Hepatocyte (in vitro differentiated cells): ENCODE measurements at regions not wholly inside any gene's neighbourhood (a gene's known extent, or its start where the extent isn't known, plus 50 kb on each side); places are given as distances from the start of the nearest gene placed in this dataset.
A peak's percentile ranks its signal among the peaks of the same experiment; 100 is the strongest.

Experiments used
- DNase-seq: peaks from one replicate; pipeline ENCODE4 v3.0.0-alpha.2; 2016; ENCODE audit warnings: low spot score
- H2AFZ ChIP-seq: fragments of 200-600 bp; sonication (generic); 2 replicates; pipeline ENCODE4 v1.6.0; 2016; ENCODE audit warnings: antibody characterized with exemption, mild to moderate bottlenecking
- H3K27ac ChIP-seq: fragments of 200-600 bp; sonication (generic); 2 replicates; pipeline ENCODE4 v1.5.1; 2016; ENCODE audit warnings: mild to moderate bottlenecking
- H3K27me3 ChIP-seq: fragments of 200-600 bp; sonication (generic); 2 replicates; pipeline ENCODE4 v1.6.1; 2016
- H3K36me3 ChIP-seq: fragments of 200-600 bp; sonication (generic); replicated peaks from 2 replicates; pipeline ENCODE4 v1.5.1; 2016; ENCODE audit warnings: low read depth; ENCODE audit not compliant: insufficient read depth
- H3K4me1 ChIP-seq: fragments of 200-600 bp; sonication (generic); 2 replicates; pipeline ENCODE4 v1.5.1; 2016; ENCODE audit warnings: mild to moderate bottlenecking, moderate library complexity; ENCODE audit not compliant: insufficient read depth
- H3K4me2 ChIP-seq: fragments of 200-600 bp; sonication (generic); 2 replicates; pipeline ENCODE4 v1.6.0; 2016
- H3K4me3 ChIP-seq: fragments of 200-600 bp; sonication (generic); 2 replicates; pipeline ENCODE4 v1.5.1; 2016; ENCODE audit warnings: mild to moderate bottlenecking
- H3K79me2 ChIP-seq: fragments of 200-600 bp; sonication (generic); 2 replicates; pipeline ENCODE4 v1.6.0; 2017; ENCODE audit warnings: mild to moderate bottlenecking
- H3K9me2 ChIP-seq: fragments of 200-600 bp; sonication (generic); replicated peaks from 2 replicates; pipeline ENCODE4 v1.6.0; 2017; ENCODE audit warnings: mild to moderate bottlenecking; ENCODE audit not compliant: insufficient read depth
- H3K9me3 ChIP-seq: fragments of 200-600 bp; sonication (generic); 2 replicates; pipeline ENCODE4 v1.5.1; 2016; ENCODE audit warnings: low read depth, mild to moderate bottlenecking
- H4K20me1 ChIP-seq: fragments of 200-600 bp; sonication (generic); 2 replicates; pipeline ENCODE4 v1.6.0; 2016; ENCODE audit warnings: mild to moderate bottlenecking; ENCODE audit not compliant: insufficient read depth, poor library complexity, severe bottlenecking
- CTCF ChIP-seq: fragments of 200-600 bp; sonication (generic); IDR thresholded peaks from 2 replicates; pipeline ENCODE4 v1.5.1; 2016; ENCODE audit warnings: antibody characterized with exemption, mild to moderate bottlenecking; ENCODE audit not compliant: poor library complexity
- EZH2 ChIP-seq: fragments of 200-600 bp; sonication (generic); IDR thresholded peaks from 2 replicates; pipeline ENCODE4 v1.6.1; 2016; ENCODE audit warnings: antibody characterized with exemption, mild to moderate bottlenecking, borderline replicate concordance
- EZH2phosphoT487 ChIP-seq: fragments of 200-600 bp; sonication (generic); IDR thresholded peaks from one replicate; pipeline ENCODE4 v1.6.1; 2018; ENCODE audit warnings: antibody characterized with exemption, mild to moderate bottlenecking, low read depth, moderate library complexity; ENCODE audit not compliant: unreplicated experiment, severe bottlenecking
- WGBS: methylation state at CpG from one replicate; pipeline ENCODE4 v1.1.6; 2016; ENCODE audit warnings: low lambda C conversion rate; ENCODE audit errors: missing lambda C conversion rate; 5-methylcytosine and 5-hydroxymethylcytosine counted together

GRCh38 chr2:145931781-145932395 lies 1412.0 kb upstream of the ZEB2 start:
- DNase-seq: no peak
- H3K27ac ChIP-seq: no peak overlapping the region
- no peaks in the 10 kb centered on the region for H3K9me2 ChIP-seq
- no peaks in the 10 kb centered on the region for H3K79me2 ChIP-seq
- H3K36me3 ChIP-seq: no peaks in the 10 kb centered on the region
- H3K4me1 ChIP-seq: no peaks in the 10 kb centered on the region
- no peaks in the 10 kb centered on the region for H4K20me1 ChIP-seq
- H3K27me3 ChIP-seq: no peaks in the 10 kb centered on the region
- no peak overlapping the region for H3K4me3 ChIP-seq
- peak overlapping the region; percentile 37 for H2AFZ ChIP-seq
- no peaks in the 10 kb centered on the region for H3K9me3 ChIP-seq
- TF ChIP-seq EZH2phosphoT487 (no peak), EZH2 (no peak), CTCF (no peak)
- 74% methylated on average over 2 of the region's 2 CpGs for WGBS
- no peak overlapping the region for H3K4me2 ChIP-seq

- no peaks in the 10 kb centered on the region for H3K79me2 ChIP-seq
- TF ChIP-seq EZH2 (no peak), CTCF (no peak), EZH2phosphoT487 (no peak)
- H4K20me1 ChIP-seq: no peaks in the 10 kb centered on the region
- H3K27ac ChIP-seq: no peak overlapping the region
- no peaks in the 10 kb centered on the region for H3K9me3 ChIP-seq
- DNase-seq: no peak
- no peaks in the 10 kb centered on the region for H3K4me1 ChIP-seq
- 32% methylated on average over 2 of the region's 2 CpGs for WGBS
- H3K27me3 ChIP-seq: no peaks in the 10 kb centered on the region
- H3K4me2 ChIP-seq: no peak overlapping the region
- no peaks in the 10 kb centered on the region for H3K36me3 ChIP-seq
- no peak overlapping the region for H2AFZ ChIP-seq
- H3K9me2 ChIP-seq: no peaks in the 10 kb centered on the region
- H3K4me3 ChIP-seq: no peak overlapping the region
Measured at GRCh38 chr2:145930318-145930717, 1410.4 kb upstream of the ZEB2 start.

- no peaks in the 10 kb centered on the region for H3K27me3 ChIP-seq
- H3K9me3 ChIP-seq: no peaks in the 10 kb centered on the region
- WGBS: 62% methylated on average over 5 of the region's 5 CpGs
- no peaks in the 10 kb centered on the region for H4K20me1 ChIP-seq
- no peak overlapping the region for H3K4me3 ChIP-seq
- no peaks in the 10 kb centered on the region for H3K9me2 ChIP-seq
- TF ChIP-seq CTCF: no peak
- TF ChIP-seq EZH2: no peak
- no peak for TF ChIP-seq EZH2phosphoT487
- DNase-seq: no peak
- peak overlapping the region; percentile 4 for H3K4me2 ChIP-seq
- H3K4me1 ChIP-seq: no peaks in the 10 kb centered on the region
- no peak overlapping the region for H3K27ac ChIP-seq
- peak overlapping the region; percentile 23 for H2AFZ ChIP-seq
- no peaks in the 10 kb centered on the region for H3K36me3 ChIP-seq
- no peaks in the 10 kb centered on the region for H3K79me2 ChIP-seq
Measured at GRCh38 chr2:145927131-145927950, 1407.4 kb upstream of the ZEB2 start.
